ENCODE measurements at regions not wholly inside any gene's neighbourhood (a gene's known extent, or its start where the extent isn't known, plus 50 kb on each side); places are given as distances from the start of the nearest gene placed in this dataset.

- DNase-seq (ENCODE audit: extremely low read depth in 1 of 2, low read depth in 1 of 2), result no peak
Measured at GRCh38 chr10:8581521-8582225, 527.2 kb downstream of the GATA3 start.

GRCh38 chr10:8583096-8583495 lies 528.6 kb downstream of the GATA3 start:
- no peak for DNase-seq (ENCODE audit: extremely low read depth in 1 of 2, low read depth in 1 of 2)

GRCh38 chr10:8584666-8585065 lies 530.2 kb downstream of the GATA3 start:
- no peak for DNase-seq (ENCODE audit: extremely low read depth in 1 of 2, low read depth in 1 of 2)

GRCh38 chr10:8586504-8586903 lies 532.0 kb downstream of the GATA3 start:
- no peak for DNase-seq (ENCODE audit: extremely low read depth in 1 of 2, low read depth in 1 of 2)

- no peak for DNase-seq (ENCODE audit: extremely low read depth in 1 of 2, low read depth in 1 of 2)
Measured at GRCh38 chr10:8588135-8588534, 533.6 kb downstream of the GATA3 start.

- no peak for DNase-seq (ENCODE audit: extremely low read depth in 1 of 2, low read depth in 1 of 2)
Measured at GRCh38 chr10:8590518-8590917, 536.0 kb downstream of the GATA3 start.

- DNase-seq (ENCODE audit: extremely low read depth in 1 of 2, low read depth in 1 of 2), result no peak
Measured at GRCh38 chr10:8591640-8592039, 537.2 kb downstream of the GATA3 start.

GRCh38 chr10:8594176-8594575 lies 539.7 kb downstream of the GATA3 start:
- DNase-seq (ENCODE audit: extremely low read depth in 1 of 2, low read depth in 1 of 2), result no peak

GRCh38 chr10:8594711-8595110 lies 540.2 kb downstream of the GATA3 start:
- no peak for DNase-seq (ENCODE audit: extremely low read depth in 1 of 2, low read depth in 1 of 2)

- no peak for DNase-seq (ENCODE audit: extremely low read depth in 1 of 2, low read depth in 1 of 2)
Measured at GRCh38 chr10:8595140-8595539, 540.7 kb downstream of the GATA3 start.

- DNase-seq (ENCODE audit: extremely low read depth in 1 of 2, low read depth in 1 of 2), result no peak
Measured at GRCh38 chr10:8596929-8597472, 542.5 kb downstream of the GATA3 start.

GRCh38 chr10:8600192-8600591 lies 545.7 kb downstream of the GATA3 start:
- no peak for DNase-seq (ENCODE audit: extremely low read depth in 1 of 2, low read depth in 1 of 2)

- no peak for DNase-seq (ENCODE audit: extremely low read depth in 1 of 2, low read depth in 1 of 2)
Measured at GRCh38 chr10:8602821-8603220, 548.3 kb downstream of the GATA3 start.

- no peak for DNase-seq (ENCODE audit: extremely low read depth in 1 of 2, low read depth in 1 of 2)
Measured at GRCh38 chr10:8614054-8614565, 559.6 kb downstream of the GATA3 start.

- no peak for DNase-seq (ENCODE audit: extremely low read depth in 1 of 2, low read depth in 1 of 2)
Measured at GRCh38 chr10:8615118-8615517, 560.6 kb downstream of the GATA3 start.

- no peak for DNase-seq (ENCODE audit: extremely low read depth in 1 of 2, low read depth in 1 of 2)
Measured at GRCh38 chr10:8616166-8616565, 561.7 kb downstream of the GATA3 start.

GRCh38 chr10:8617792-8618191 lies 563.3 kb downstream of the GATA3 start:
- no peak for DNase-seq (ENCODE audit: extremely low read depth in 1 of 2, low read depth in 1 of 2)

GRCh38 chr10:8618834-8619233 lies 564.3 kb downstream of the GATA3 start:
- no peak for DNase-seq (ENCODE audit: extremely low read depth in 1 of 2, low read depth in 1 of 2)

GRCh38 chr10:8628351-8628750 lies 573.9 kb downstream of the GATA3 start:
- DNase-seq (ENCODE audit: extremely low read depth in 1 of 2, low read depth in 1 of 2), result no peak

- no peak for DNase-seq (ENCODE audit: extremely low read depth in 1 of 2, low read depth in 1 of 2)
Measured at GRCh38 chr10:8633909-8634308, 579.4 kb downstream of the GATA3 start.

GRCh38 chr10:8636371-8636770 lies 581.9 kb downstream of the GATA3 start:
- no peak for DNase-seq (ENCODE audit: extremely low read depth in 1 of 2, low read depth in 1 of 2)

GRCh38 chr10:8637640-8638039 lies 583.2 kb downstream of the GATA3 start:
- no peak for DNase-seq (ENCODE audit: extremely low read depth in 1 of 2, low read depth in 1 of 2)
